ENCODE measurements at regions not wholly inside any gene's neighbourhood (a gene's known extent, or its start where the extent isn't known, plus 50 kb on each side); places are given as distances from the start of the nearest gene placed in this dataset.

- H2AFZ ChIP-seq (ENCODE audit: low read length), result no peak overlapping the region
- no peaks in the 10 kb centered on the region for H4K20me1 ChIP-seq (ENCODE audit: insufficient read depth, low read length, poor library complexity, severe bottlenecking)
- no peak for TF ChIP-seq CTCF (conservative IDR thresholded peaks at IDR 0.05; ENCODE audit: low read length)
- no peak for TF ChIP-seq EZH2phosphoT487 (IDR thresholded peaks at IDR 0.05; ENCODE audit: borderline replicate concordance)
Measured at GRCh38 chr2:224271617-224272236, 130.2 kb downstream of the FAM124B start.

DNA sequence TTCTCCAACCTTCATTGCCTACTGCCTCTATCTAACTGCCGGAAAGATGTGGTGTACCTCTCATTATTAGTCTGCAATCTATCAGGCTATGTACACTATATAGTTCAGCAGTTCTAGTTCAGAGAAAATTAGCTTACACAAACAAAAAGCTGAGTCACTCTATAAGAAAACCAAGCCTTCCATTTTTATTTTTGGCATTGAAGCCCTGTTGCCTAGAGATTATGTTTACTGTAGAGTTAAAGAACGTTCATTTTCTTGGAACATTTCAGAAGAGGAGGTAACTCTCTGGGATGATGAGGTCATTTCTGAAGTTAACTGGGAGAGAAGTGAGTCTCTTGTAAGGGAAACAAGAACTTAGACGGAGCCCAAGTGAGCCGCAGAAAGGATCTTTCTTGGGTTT is 133.5 kb downstream of the FAM124B start:
- H3K4me2 ChIP-seq (ENCODE audit: low read depth, low read length, poor library complexity, severe bottlenecking), result no peak overlapping the region
- H3K36me3 ChIP-seq (ENCODE audit: insufficient read depth, low read length), result no peaks in the 10 kb centered on the region
- H3K4me1 ChIP-seq (ENCODE audit: insufficient read depth, low read length, poor library complexity, severe bottlenecking), result no peaks in the 10 kb centered on the region
- no peak overlapping the region for H3K9ac ChIP-seq (ENCODE audit: low read depth, low read length, poor library complexity, severe bottlenecking)
- H2AFZ ChIP-seq (ENCODE audit: low read length), result no peak overlapping the region
- no peaks in the 10 kb centered on the region for H3K9me3 ChIP-seq (ENCODE audit: insufficient read depth, low read depth, low read length)
- TF ChIP-seq EZH2phosphoT487 (IDR thresholded peaks at IDR 0.05; ENCODE audit: borderline replicate concordance), result no peak
- H3K27me3 ChIP-seq (ENCODE audit: insufficient read depth, low read length, poor library complexity, severe bottlenecking), result no peaks in the 10 kb centered on the region
- H3K79me2 ChIP-seq (ENCODE audit: insufficient read depth, low read length), result no peaks in the 10 kb centered on the region
- H3F3A ChIP-seq (ENCODE audit: low read depth), result no peaks in the 10 kb centered on the region
- no peak overlapping the region for H3K4me3 ChIP-seq (ENCODE audit: low read length, poor library complexity, severe bottlenecking)
- no peaks in the 10 kb centered on the region for H3K9me2 ChIP-seq (replicated peaks; ENCODE audit: low read depth, low read length)
- H4K20me1 ChIP-seq (ENCODE audit: insufficient read depth, low read length, poor library complexity, severe bottlenecking), result no peaks in the 10 kb centered on the region

More at GRCh38 chr2:224271617-224272236, 130.2 kb downstream of the FAM124B start:
- Histone ChIP-seq H3K27me3 (ENCODE audit: insufficient read depth, low read length, poor library complexity, severe bottlenecking) (no peaks in the 10 kb centered on the region), H3K4me2 (ENCODE audit: low read depth, low read length, poor library complexity, severe bottlenecking) (no peak overlapping the region), H3K79me2 (ENCODE audit: insufficient read depth, low read length) (no peaks in the 10 kb centered on the region), H3K36me3 (ENCODE audit: insufficient read depth, low read length) (no peaks in the 10 kb centered on the region), H3K9me2 (replicated peaks; ENCODE audit: low read depth, low read length) (no peaks in the 10 kb centered on the region), H3K9ac (ENCODE audit: low read depth, low read length, poor library complexity, severe bottlenecking) (no peak overlapping the region), H3K4me1 (ENCODE audit: insufficient read depth, low read length, poor library complexity, severe bottlenecking) (no peaks in the 10 kb centered on the region), H3K4me3 (ENCODE audit: low read length, poor library complexity, severe bottlenecking) (no peak overlapping the region), H3K9me3 (ENCODE audit: insufficient read depth, low read depth, low read length) (no peaks in the 10 kb centered on the region), H3F3A (ENCODE audit: low read depth) (no peaks in the 10 kb centered on the region)

DNA sequence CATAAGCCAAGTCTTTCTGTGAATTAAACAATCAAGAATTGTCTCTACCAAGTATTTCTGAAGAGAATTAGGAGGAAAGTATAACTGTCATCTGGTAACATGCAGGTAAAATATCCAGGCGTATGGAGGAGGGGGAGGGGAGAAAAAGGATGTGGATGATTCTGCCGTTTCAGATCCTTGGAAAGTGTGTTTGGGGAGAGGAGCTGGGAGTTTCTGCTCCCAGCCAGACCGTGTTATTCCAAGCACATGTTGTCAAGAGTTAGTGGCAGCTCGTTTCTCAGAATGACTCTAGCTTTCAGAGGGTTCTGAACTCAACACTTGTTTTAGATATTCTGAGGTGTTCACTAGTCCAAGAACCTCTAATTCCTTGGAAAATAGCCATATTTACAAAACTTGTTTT is 137.6 kb downstream of the FAM124B start:
- no peaks in the 10 kb centered on the region for H3K4me1 ChIP-seq (ENCODE audit: insufficient read depth, low read length, poor library complexity, severe bottlenecking)
- H3K4me3 ChIP-seq (ENCODE audit: low read length, poor library complexity, severe bottlenecking), result no peak overlapping the region
- no peaks in the 10 kb centered on the region for H3K79me2 ChIP-seq (ENCODE audit: insufficient read depth, low read length)
- H4K20me1 ChIP-seq (ENCODE audit: insufficient read depth, low read length, poor library complexity, severe bottlenecking), result no peaks in the 10 kb centered on the region
- no peaks in the 10 kb centered on the region for H3K9me2 ChIP-seq (replicated peaks; ENCODE audit: low read depth, low read length)
- H3F3A ChIP-seq (ENCODE audit: low read depth), result no peaks in the 10 kb centered on the region
- TF ChIP-seq CTCF (conservative IDR thresholded peaks at IDR 0.05; ENCODE audit: low read length) (no peak), EZH2phosphoT487 (IDR thresholded peaks at IDR 0.05; ENCODE audit: borderline replicate concordance) (no peak)
- no peak overlapping the region for H3K4me2 ChIP-seq (ENCODE audit: low read depth, low read length, poor library complexity, severe bottlenecking)
- H3K36me3 ChIP-seq (ENCODE audit: insufficient read depth, low read length), result no peaks in the 10 kb centered on the region
- no peaks in the 10 kb centered on the region for H3K27me3 ChIP-seq (ENCODE audit: insufficient read depth, low read length, poor library complexity, severe bottlenecking)
- no peak overlapping the region for H3K9ac ChIP-seq (ENCODE audit: low read depth, low read length, poor library complexity, severe bottlenecking)
- H3K9me3 ChIP-seq (ENCODE audit: insufficient read depth, low read depth, low read length), result no peaks in the 10 kb centered on the region
- no peak overlapping the region for H2AFZ ChIP-seq (ENCODE audit: low read length)

DNA sequence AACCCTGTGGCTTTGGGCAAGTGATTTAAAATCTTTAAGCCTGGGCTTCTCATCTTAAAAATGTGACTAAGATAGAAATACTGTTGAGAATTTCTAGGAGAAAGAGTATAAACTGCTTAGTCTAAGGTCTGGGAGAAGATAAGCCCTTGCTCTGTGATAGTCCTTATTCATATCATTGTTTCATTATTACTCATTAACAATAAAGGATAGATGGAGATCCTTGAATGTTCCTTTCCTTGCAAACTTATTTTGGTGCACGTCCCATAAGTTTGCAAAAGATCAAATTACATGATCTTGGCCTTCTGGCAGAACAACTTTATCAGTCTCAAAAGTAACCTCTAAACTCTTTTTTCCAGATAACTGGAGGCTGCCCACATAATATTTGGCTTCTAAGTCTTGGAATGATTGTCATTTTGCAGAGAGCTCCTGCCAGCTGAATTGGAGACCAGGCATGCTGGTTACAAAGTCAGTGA is 138.3 kb downstream of the FAM124B start:
- Histone ChIP-seq H3K4me3 (ENCODE audit: low read length, poor library complexity, severe bottlenecking) (no peak overlapping the region), H3K4me1 (ENCODE audit: insufficient read depth, low read length, poor library complexity, severe bottlenecking) (no peaks in the 10 kb centered on the region), H3K36me3 (ENCODE audit: insufficient read depth, low read length) (no peaks in the 10 kb centered on the region), H3K27me3 (ENCODE audit: insufficient read depth, low read length, poor library complexity, severe bottlenecking) (no peaks in the 10 kb centered on the region), H3K79me2 (ENCODE audit: insufficient read depth, low read length) (no peaks in the 10 kb centered on the region), H3K9me3 (ENCODE audit: insufficient read depth, low read depth, low read length) (no peaks in the 10 kb centered on the region), H3K9me2 (replicated peaks; ENCODE audit: low read depth, low read length) (no peaks in the 10 kb centered on the region), H3K4me2 (ENCODE audit: low read depth, low read length, poor library complexity, severe bottlenecking) (no peak overlapping the region), H3K9ac (ENCODE audit: low read depth, low read length, poor library complexity, severe bottlenecking) (no peak overlapping the region), H4K20me1 (ENCODE audit: insufficient read depth, low read length, poor library complexity, severe bottlenecking) (no peaks in the 10 kb centered on the region), H3F3A (ENCODE audit: low read depth) (no peaks in the 10 kb centered on the region), H2AFZ (ENCODE audit: low read length) (peak overlapping the region; percentile 5; the same call in 1 of the 2 replicates)
- TF ChIP-seq EZH2phosphoT487 (IDR thresholded peaks at IDR 0.05; ENCODE audit: borderline replicate concordance) (no peak), CTCF (conservative IDR thresholded peaks at IDR 0.05; ENCODE audit: low read length) (no peak)
